Astrocyte (in vitro differentiated cells and primary cell): ENCODE measurements at regions not wholly inside any gene's neighbourhood (a gene's known extent, or its start where the extent isn't known, plus 50 kb on each side); places are given as distances from the start of the nearest gene placed in this dataset.

Experiments used
- DNase-seq: peaks from one replicate; pipeline ENCODE4 v3.0.0-alpha.2; 2010; ENCODE audit warnings: low read depth
- FAIRE-seq: peaks from 2 replicates; lab custom pipeline; 2011; peaks lifted over from hg19 to GRCh38; lab: Jason Lieb, UNC
- H2AFZ ChIP-seq: 2 replicates; pipeline ENCODE4 v1.6.0; 2012; ENCODE audit warnings: low read depth, low read length, inconsistent platforms
- H3K27ac ChIP-seq: 2 replicates; pipeline ENCODE4 v1.5.1; 2011; ENCODE audit warnings: low read depth, low read length, inconsistent platforms
- H3K27me3 ChIP-seq: 2 replicates; pipeline ENCODE4 v1.6.0; 2011; ENCODE audit warnings: low read length, inconsistent platforms; ENCODE audit not compliant: insufficient read depth
- H3K36me3 ChIP-seq: 2 replicates; pipeline ENCODE4 v1.5.1; 2011; ENCODE audit warnings: low read length, inconsistent platforms; ENCODE audit not compliant: insufficient read depth
- H3K4me1 ChIP-seq: 2 replicates; pipeline ENCODE4 v1.5.1; 2011; ENCODE audit warnings: low read length, inconsistent platforms; ENCODE audit not compliant: insufficient read depth
- H3K4me2 ChIP-seq: 2 replicates; pipeline ENCODE4 v1.6.0; 2012; ENCODE audit warnings: low read length, inconsistent platforms
- H3K4me3 ChIP-seq: 2 replicates; pipeline ENCODE4 v1.5.1; 2011; ENCODE audit warnings: low read depth, mild to moderate bottlenecking, low read length, inconsistent platforms; ENCODE audit not compliant: insufficient read depth
- H3K79me2 ChIP-seq: 2 replicates; pipeline ENCODE4 v1.6.0; 2012; ENCODE audit warnings: mild to moderate bottlenecking, low read length, inconsistent platforms; ENCODE audit not compliant: insufficient read depth
- H3K9ac ChIP-seq: 2 replicates; pipeline ENCODE4 v1.6.0; 2012; ENCODE audit warnings: mild to moderate bottlenecking, low read length, inconsistent platforms
- H3K9me3 ChIP-seq: 2 replicates; pipeline ENCODE4 v1.5.1; 2012; ENCODE audit warnings: low read depth, mild to moderate bottlenecking, low read length, inconsistent platforms; ENCODE audit not compliant: insufficient read depth
- H4K20me1 ChIP-seq: 2 replicates; pipeline ENCODE4 v1.6.0; 2012; ENCODE audit warnings: low read length, inconsistent platforms; ENCODE audit not compliant: insufficient read depth
- H3K27ac Mint-ChIP-seq: one replicate; pipeline ENCODE4 v1.8.0; 2021; ENCODE audit warnings: mild to moderate bottlenecking, mixed read lengths; ENCODE audit not compliant: unreplicated experiment
- H3K27me3 Mint-ChIP-seq: one replicate; pipeline ENCODE4 v1.8.0; 2021; ENCODE audit warnings: low read depth, mixed read lengths; ENCODE audit not compliant: unreplicated experiment
- H3K36me3 Mint-ChIP-seq: one replicate; pipeline ENCODE4 v1.8.0; 2021; ENCODE audit warnings: low read depth, mixed read lengths; ENCODE audit not compliant: unreplicated experiment
- H3K4me1 Mint-ChIP-seq: one replicate; pipeline ENCODE4 v1.8.0; 2021; ENCODE audit warnings: low read depth, mixed read lengths; ENCODE audit not compliant: unreplicated experiment
- H3K4me3 Mint-ChIP-seq: one replicate; pipeline ENCODE4 v1.8.0; 2021; ENCODE audit warnings: mild to moderate bottlenecking, moderate library complexity, mixed read lengths; ENCODE audit not compliant: unreplicated experiment
- H3K9me3 Mint-ChIP-seq: one replicate; pipeline ENCODE4 v1.8.0; 2021; ENCODE audit warnings: mild to moderate bottlenecking, mixed read lengths; ENCODE audit not compliant: unreplicated experiment
- CTCF ChIP-seq: IDR thresholded peaks from 2 replicates; pipeline ENCODE4 v1.5.1; 2011; ENCODE audit warnings: low read depth, mild to moderate bottlenecking, inconsistent platforms, low read length, moderate library complexity; ENCODE audit not compliant: insufficient read depth
- EZH2 ChIP-seq: IDR thresholded peaks from 2 replicates; pipeline ENCODE4 v1.6.1; 2012; ENCODE audit warnings: mild to moderate bottlenecking, low read length, inconsistent platforms; ENCODE audit not compliant: insufficient read depth

- no peak overlapping the region for H3K27ac Mint-ChIP-seq
- Histone ChIP-seq H3K4me3 (no peak overlapping the region), H3K27me3 (no peaks in the 10 kb centered on the region), H3K9ac (no peak overlapping the region), H3K27ac (no peak overlapping the region), H3K4me1 (no peaks in the 10 kb centered on the region), H3K79me2 (no peaks in the 10 kb centered on the region), H4K20me1 (no peaks in the 10 kb centered on the region), H3K4me2 (no peak overlapping the region), H3K36me3 (no peaks in the 10 kb centered on the region), H3K9me3 (no peaks in the 10 kb centered on the region), H2AFZ (no peak overlapping the region)
- DNase-seq = no peak
- no peaks in the 10 kb centered on the region for H3K4me1 Mint-ChIP-seq
- TF ChIP-seq CTCF (no peak), EZH2 (no peak)
- FAIRE-seq = no peak
- no peak overlapping the region for H3K4me3 Mint-ChIP-seq
- peaks cover 4% of the 10 kb centered on the region for H3K9me3 Mint-ChIP-seq
- no peaks in the 10 kb centered on the region for H3K36me3 Mint-ChIP-seq
- H3K27me3 Mint-ChIP-seq = peaks cover 10% of the 10 kb centered on the region
Measured at GRCh38 chr10:132467464-132468149, 70.0 kb upstream of the INPP5A start.

GRCh38 chr10:132468216-132468615 lies 69.4 kb upstream of the INPP5A start:
- no peak overlapping the region for H3K27ac ChIP-seq

GRCh38 chr10:132468651-132469050 lies 68.9 kb upstream of the INPP5A start:
- Histone ChIP-seq H3K36me3 (no peaks in the 10 kb centered on the region), H3K27me3 (no peaks in the 10 kb centered on the region), H3K4me1 (no peaks in the 10 kb centered on the region), H3K27ac (no peak overlapping the region), H3K79me2 (no peaks in the 10 kb centered on the region), H3K9me3 (no peaks in the 10 kb centered on the region), H2AFZ (no peak overlapping the region), H3K9ac (no peak overlapping the region), H3K4me3 (no peak overlapping the region), H4K20me1 (no peaks in the 10 kb centered on the region), H3K4me2 (no peak overlapping the region)
- peaks cover 4% of the 10 kb centered on the region for H3K9me3 Mint-ChIP-seq
- no peak overlapping the region for H3K4me3 Mint-ChIP-seq
- no peak overlapping the region for H3K27ac Mint-ChIP-seq
- H3K4me1 Mint-ChIP-seq = no peaks in the 10 kb centered on the region
- no peaks in the 10 kb centered on the region for H3K36me3 Mint-ChIP-seq
- DNase-seq (no peak), FAIRE-seq (no peak)
- TF ChIP-seq EZH2 (no peak), CTCF (no peak)
- H3K27me3 Mint-ChIP-seq = peaks cover 7% of the 10 kb centered on the region

More at GRCh38 chr10:132468216-132468615, 69.4 kb upstream of the INPP5A start:
- Mint-ChIP-seq H3K36me3 (no peaks in the 10 kb centered on the region), H3K27ac (no peak overlapping the region), H3K4me1 (no peaks in the 10 kb centered on the region), H3K9me3 (peaks cover 4% of the 10 kb centered on the region), H3K4me3 (no peak overlapping the region), H3K27me3 (peaks cover 10% of the 10 kb centered on the region)
- no peaks in the 10 kb centered on the region for H4K20me1 ChIP-seq
- H3K4me3 ChIP-seq = no peak overlapping the region
- DNase-seq (no peak), FAIRE-seq (no peak)
- H3K9me3 ChIP-seq = no peaks in the 10 kb centered on the region
- no peaks in the 10 kb centered on the region for H3K27me3 ChIP-seq
- no peak overlapping the region for H2AFZ ChIP-seq
- H3K36me3 ChIP-seq = no peaks in the 10 kb centered on the region
- H3K79me2 ChIP-seq = no peaks in the 10 kb centered on the region
- no peak overlapping the region for H3K4me2 ChIP-seq
- H3K4me1 ChIP-seq = no peaks in the 10 kb centered on the region
- TF ChIP-seq EZH2 = no peak
- no peak overlapping the region for H3K9ac ChIP-seq
